SK-N-SH (cell line): ENCODE measurements at regions not wholly inside any gene's neighbourhood (a gene's known extent, or its start where the extent isn't known, plus 50 kb on each side); places are given as distances from the start of the nearest gene placed in this dataset.

ENCODE experiments used
- CTCF ChIA-PET: fragments of 300-600, 350-600 bp; formaldehyde crosslinking; extraction: SDS; loops from one replicate; lab custom pipeline; 2021; lab: Yijun Ruan, JAX
- POLR2A ChIA-PET: fragments of 350-600 bp; sonication (Branson Sonifier 250); formaldehyde crosslinking; extraction: SDS; loops from one replicate; lab custom pipeline; 2020; ENCODE audit warnings: antibody characterized with exemption, inconsistent platforms; lab: Yijun Ruan, JAX
- DNase-seq: peaks from one replicate; pipeline ENCODE4 v3.0.0; 2012
- H2AFZ ChIP-seq: fragments of 200-600 bp; sonication (generic); 2 replicates; pipeline ENCODE4 v1.8.1; 2016; ENCODE audit warnings: antibody characterized with exemption, mild to moderate bottlenecking, low read depth
- H3F3A ChIP-seq: fragments of 200-600 bp; sonication (generic); replicated peaks from 2 replicates; pipeline ENCODE3; 2016; ENCODE audit warnings: antibody characterized with exemption, mild to moderate bottlenecking; ENCODE audit not compliant: insufficient read depth
- H3K27ac ChIP-seq, 2 experiments: fragments of 200-500 bp in 1 of 2; fragments of 200-600 bp in 1 of 2; sonication (Bioruptor generic) in 1 of 2; sonication (generic), shearing (Covaris generic) in 1 of 2; 2 replicates each; pipeline versions ENCODE4 v1.5.1 to v1.6.1; 2014 to 2016; ENCODE audit warnings: low read depth in 2 of 2, inconsistent platforms in 1 of 2, low read length in 1 of 2, mild to moderate bottlenecking in 1 of 2, mixed read lengths in 1 of 2
- H3K27me3 ChIP-seq: fragments of 200-600 bp; sonication (generic), shearing (Covaris generic); 2 replicates; pipeline ENCODE4 v1.6.1; 2016; ENCODE audit warnings: mixed run types; ENCODE audit not compliant: insufficient read depth
- H3K36me3 ChIP-seq, 2 experiments: fragments of 200-500 bp in 1 of 2; fragments of 200-600 bp in 1 of 2; sonication (Bioruptor generic) in 1 of 2; sonication (generic) in 1 of 2; replicated peaks in 1 of 2; 2 replicates each; pipeline versions ENCODE3 to v1.5.1; 2014 to 2016; ENCODE audit warnings: low read length in 1 of 2, mild to moderate bottlenecking in 1 of 2; ENCODE audit not compliant: insufficient read depth in 2 of 2, control insufficient read depth in 1 of 2
- H3K4me1 ChIP-seq, 2 experiments: fragments of 200-500 bp in 1 of 2; fragments of 200-600 bp in 1 of 2; sonication (Bioruptor generic) in 1 of 2; sonication (generic), shearing (Covaris generic) in 1 of 2; 2 replicates each; pipeline versions ENCODE4 v1.5.1 to v1.6.1; 2014 to 2016; ENCODE audit warnings: low read depth in 1 of 2, low read length in 1 of 2, mixed run types in 1 of 2; ENCODE audit not compliant: insufficient read depth in 2 of 2, control insufficient read depth in 1 of 2
- H3K4me2 ChIP-seq: fragments of 200-600 bp; sonication (generic), shearing (Covaris generic); 2 replicates; pipeline ENCODE4 v1.6.1; 2017; ENCODE audit warnings: mixed run types
- H3K4me3 ChIP-seq, 2 experiments: fragments of 200-500 bp in 1 of 2; fragments of 200-600 bp in 1 of 2; sonication (Bioruptor generic) in 1 of 2; sonication (generic), shearing (Covaris generic) in 1 of 2; 2 replicates each; pipeline versions ENCODE4 v1.5.1 to v1.8.1; 2014 to 2016; ENCODE audit warnings: low read depth in 2 of 2, inconsistent platforms in 1 of 2, low read length in 1 of 2, mild to moderate bottlenecking in 1 of 2, mixed read lengths in 1 of 2, moderate library complexity in 1 of 2
- H3K79me2 ChIP-seq: fragments of 200-600 bp; sonication (generic); 2 replicates; pipeline ENCODE4 v1.8.1; 2017; ENCODE audit warnings: mild to moderate bottlenecking; ENCODE audit not compliant: insufficient read depth
- H3K9ac ChIP-seq: fragments of 200-600 bp; sonication (generic); 2 replicates; pipeline ENCODE4 v1.6.1; 2017; ENCODE audit warnings: mixed run types
- H3K9me2 ChIP-seq: fragments of 200-600 bp; sonication (generic); 2 replicates; pipeline ENCODE4 v1.6.1; 2017; ENCODE audit warnings: mixed run types
- H3K9me3 ChIP-seq: fragments of 200-600 bp; sonication (generic); 2 replicates; pipeline ENCODE4 v1.6.1; 2017; ENCODE audit warnings: mixed run types, mild to moderate bottlenecking, moderate library complexity
- H4K20me1 ChIP-seq: fragments of 200-600 bp; sonication (generic); 2 replicates; pipeline ENCODE4 v1.6.1; 2017; ENCODE audit warnings: mild to moderate bottlenecking, mixed run types; ENCODE audit not compliant: insufficient read depth
- ELF1 ChIP-seq: IDR thresholded peaks from 2 replicates; pipeline ENCODE4 v1.4.0; 2012
- EP300 ChIP-seq, 2 experiments: IDR thresholded peaks; 2 replicates each; pipeline versions ENCODE4 v1.4.0 to v1.6.1; 2012; ENCODE audit warnings: borderline replicate concordance in 1 of 2, low read depth in 1 of 2, low read length in 1 of 2
- FOXM1 ChIP-seq: IDR thresholded peaks from 2 replicates; pipeline ENCODE4 v1.4.0; 2012; ENCODE audit warnings: low read depth, mild to moderate bottlenecking
- JUND ChIP-seq: IDR thresholded peaks from 2 replicates; pipeline ENCODE4 v1.4.0; 2012
- MEF2A ChIP-seq: IDR thresholded peaks from 2 replicates; pipeline ENCODE4 v1.4.0; 2012; ENCODE audit warnings: low read depth, borderline replicate concordance
- NFIC ChIP-seq: IDR thresholded peaks from 2 replicates; pipeline ENCODE4 v1.4.0; 2012; ENCODE audit warnings: borderline replicate concordance
- NRF1 ChIP-seq: IDR thresholded peaks from 2 replicates; pipeline ENCODE4 v1.6.1; 2012; ENCODE audit warnings: low read depth, mild to moderate bottlenecking, low read length
- RAD21 ChIP-seq: IDR thresholded peaks from 2 replicates; pipeline ENCODE4 v1.6.1; 2012; ENCODE audit warnings: mild to moderate bottlenecking, low read length
- SIN3A ChIP-seq: IDR thresholded peaks from 2 replicates; pipeline ENCODE4 v1.6.1; 2012; ENCODE audit warnings: low read depth, mild to moderate bottlenecking, low read length, moderate library complexity, borderline replicate concordance
- SMC3 ChIP-seq: IDR thresholded peaks from 2 replicates; pipeline ENCODE4 v1.6.1; 2012; ENCODE audit warnings: low read depth, low read length, improper control_type of control experiment
- TCF12 ChIP-seq: IDR thresholded peaks from 2 replicates; pipeline ENCODE4 v1.4.0; 2012
- YY1 ChIP-seq: IDR thresholded peaks from 2 replicates; pipeline ENCODE4 v1.4.0; 2012; ENCODE audit warnings: low read depth, mild to moderate bottlenecking
- WGBS: methylation state at CpG from one replicate; pipeline ENCODE4 v1.1.6; 2017; ENCODE audit warnings: low lambda C conversion rate; 5-methylcytosine and 5-hydroxymethylcytosine counted together
- TF ChIP-seq, protein P1 (sequence below): IDR thresholded peaks from 2 replicates; pipeline ENCODE4 v1.4.0; 2012; ENCODE audit warnings: low read depth, borderline replicate concordance

DNA sequence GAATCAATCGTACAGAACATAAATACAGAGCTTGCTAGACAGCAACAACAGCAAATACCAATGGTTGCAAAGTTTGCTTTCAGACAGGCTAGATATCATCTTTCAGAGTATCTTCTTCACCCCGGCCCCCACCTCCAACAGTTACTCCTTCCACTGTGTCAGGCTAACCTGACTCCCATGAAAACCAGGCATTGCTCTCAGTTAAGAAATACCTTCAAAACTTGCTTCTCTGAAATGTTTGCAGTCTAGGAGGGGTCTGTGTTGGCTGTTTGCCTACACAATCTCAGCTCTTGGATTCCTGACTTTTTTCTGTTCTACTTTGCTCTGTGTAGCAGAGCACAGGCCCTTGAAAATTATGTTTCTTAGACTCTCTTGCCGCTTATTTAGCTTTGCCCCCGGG is 599.5 kb upstream of the SYT4 start:
- H3K4me2 ChIP-seq, result peak overlapping the region; percentile 55; the same call in 1 of the 2 replicates

DNA sequence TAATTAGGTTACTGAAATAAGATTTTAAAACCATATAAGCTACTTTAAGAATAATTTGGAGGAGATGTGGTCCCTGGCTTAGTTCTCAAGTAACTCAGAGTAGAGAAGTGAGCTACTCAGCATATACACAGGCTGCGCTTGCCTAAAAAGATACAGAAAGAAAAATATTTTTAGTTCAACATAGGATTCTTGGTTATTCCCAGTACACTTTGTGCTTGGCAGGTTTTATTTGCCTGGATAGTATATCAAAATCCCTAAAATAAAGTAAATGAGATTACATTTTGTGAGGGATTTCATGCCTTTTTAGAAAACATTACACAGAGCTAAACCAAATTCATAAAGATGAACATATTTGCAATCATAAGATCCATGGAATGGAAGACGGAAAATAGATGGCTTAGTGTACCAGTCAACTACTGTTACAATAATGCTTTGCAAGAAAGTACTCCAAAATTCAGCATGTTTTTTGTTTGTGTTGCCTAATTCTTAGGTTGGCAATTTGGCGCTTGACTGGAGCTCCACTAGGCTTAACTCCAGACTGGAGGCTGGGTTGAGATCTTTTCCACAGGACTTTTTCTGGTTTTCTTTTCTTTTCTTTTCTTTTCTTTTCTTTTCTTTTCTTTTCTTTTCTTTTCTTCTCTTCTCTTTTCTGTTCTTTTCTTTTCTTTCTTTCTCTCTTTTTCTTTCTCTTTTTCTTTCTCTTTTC is 600.5 kb upstream of the SYT4 start:
- H3F3A ChIP-seq, result peaks cover 9% of the 10 kb centered on the region
- no peak overlapping the region for H3K9ac ChIP-seq
- peak overlapping the region in 1 of 2 experiments; percentile 98; a peak in 2 of 4 replicates for H3K27ac ChIP-seq
- H3K4me3 ChIP-seq, result no peak overlapping the region
- H3K79me2 ChIP-seq, result no peaks in the 10 kb centered on the region
- H3K4me1 ChIP-seq, result peaks cover 15 to 37% of the 10 kb centered on the region in 2 experiments; a peak in 3 of 4 replicates
- TF ChIP-seq NFIC (no peak), YY1 (no peak), RAD21 (no peak), TCF12 (no peak), FOXM1 (no peak), ELF1 (no peak), MEF2A (no peak), NRF1 (no peak)
- H3K36me3 ChIP-seq, result no peaks in the 10 kb centered on the region
- no peaks in the 10 kb centered on the region for H3K27me3 ChIP-seq
- H3K9me3 ChIP-seq, result no peaks in the 10 kb centered on the region
- 91% methylated on average over 3 of the region's 3 CpGs for WGBS
- POLR2A ChIA-PET, result no interaction called here
- no peak for DNase-seq
- H4K20me1 ChIP-seq, result no peaks in the 10 kb centered on the region
- no peak overlapping the region for H2AFZ ChIP-seq
- CTCF ChIA-PET, result interaction anchor here (0.7 to 1.2 kb wide), 2 partner anchors 15 to 17 kb away, joined by 3 read pairs; no protein-coding TSS in a partner anchor
- no peaks in the 10 kb centered on the region for H3K9me2 ChIP-seq
- no peak overlapping the region for H3K4me2 ChIP-seq

More for the DNA sequence above, 599.5 kb upstream of the SYT4 start:
- ChIA-PET POLR2A (no interaction called here), CTCF (interaction anchor here (0.7 to 1.4 kb wide), 3 partner anchors 10 to 25 kb away, joined by 3 read pairs; no protein-coding TSS in a partner anchor)
- H3K4me3 ChIP-seq, result no peak overlapping the region
- H4K20me1 ChIP-seq, result no peaks in the 10 kb centered on the region
- TF ChIP-seq SIN3A (no peak), SMC3 (0 out of 2 replicates have a peak, but pooled peaks have one; percentile 7)
- no peaks in the 10 kb centered on the region for H3K79me2 ChIP-seq
- no peak for DNase-seq
- H2AFZ ChIP-seq, result no peak overlapping the region
- no peak overlapping the region for H3K9ac ChIP-seq
- H3K9me2 ChIP-seq, result no peaks in the 10 kb centered on the region
- peaks cover 15 to 31% of the 10 kb centered on the region in 2 experiments; a peak in 3 of 4 replicates for H3K4me1 ChIP-seq
- H3K27ac ChIP-seq, result peak overlapping the region; percentile 60 to 98
- no peaks in the 10 kb centered on the region for H3K36me3 ChIP-seq
- peaks cover 9% of the 10 kb centered on the region for H3F3A ChIP-seq
- H3K27me3 ChIP-seq, result no peaks in the 10 kb centered on the region
- H3K9me3 ChIP-seq, result no peaks in the 10 kb centered on the region
- WGBS, result 40% methylated on average over 4 of the region's 4 CpGs

DNA sequence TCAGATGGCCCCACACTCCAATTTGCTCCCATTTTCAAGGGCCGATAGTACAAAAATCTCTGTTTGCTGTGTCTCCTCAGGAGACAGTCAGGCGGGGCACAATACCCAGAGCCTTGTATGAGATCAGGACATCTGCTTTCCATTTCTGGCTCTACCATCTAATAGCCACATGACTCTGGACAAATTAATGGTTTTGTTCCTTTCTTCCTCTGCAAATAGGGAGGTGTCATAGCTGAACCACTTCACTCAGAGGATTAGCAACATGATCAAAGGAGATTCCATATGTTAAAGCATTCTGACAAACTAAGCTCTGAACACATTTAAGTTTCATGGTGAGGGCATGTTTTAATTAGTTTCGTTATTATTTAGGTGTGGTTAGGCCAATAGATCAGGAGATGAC is 602.1 kb upstream of the SYT4 start:
- ChIA-PET POLR2A (no interaction called here), CTCF (no interaction called here)
- Histone ChIP-seq H3K9me3 (no peaks in the 10 kb centered on the region), H3K4me2 (no peak overlapping the region), H3K36me3 (no peaks in the 10 kb centered on the region), H3K27ac (peak overlapping the region in 1 of 2 experiments; percentile 87; a peak in 2 of 4 replicates), H3K9ac (no peak overlapping the region), H3F3A (peaks cover 9% of the 10 kb centered on the region), H3K9me2 (no peaks in the 10 kb centered on the region), H3K79me2 (no peaks in the 10 kb centered on the region), H3K27me3 (no peaks in the 10 kb centered on the region), H2AFZ (no peak overlapping the region), H3K4me1 (peaks cover 15 to 49% of the 10 kb centered on the region in 2 experiments; a peak in 3 of 4 replicates), H3K4me3 (no peak overlapping the region), H4K20me1 (no peaks in the 10 kb centered on the region)
- no peak for DNase-seq
- TF ChIP-seq SMC3 (no peak), EP300 (IDR thresholded peaks at IDR 0.05; ENCODE audit: borderline replicate concordance in 1 of 2, low read depth in 1 of 2, low read length in 1 of 2) (0 out of 4 replicates have a peak, but pooled peaks of 1 of the 2 experiments have one; percentile 8), JUND (no peak), TCF12 (peak; percentile 69), YY1 (no peak)
- TF ChIP-seq, protein P1, sequence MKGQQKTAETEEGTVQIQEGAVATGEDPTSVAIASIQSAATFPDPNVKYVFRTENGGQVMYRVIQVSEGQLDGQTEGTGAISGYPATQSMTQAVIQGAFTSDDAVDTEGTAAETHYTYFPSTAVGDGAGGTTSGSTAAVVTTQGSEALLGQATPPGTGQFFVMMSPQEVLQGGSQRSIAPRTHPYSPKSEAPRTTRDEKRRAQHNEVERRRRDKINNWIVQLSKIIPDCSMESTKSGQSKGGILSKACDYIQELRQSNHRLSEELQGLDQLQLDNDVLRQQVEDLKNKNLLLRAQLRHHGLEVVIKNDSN, result 0 out of 2 replicates have a peak, but pooled peaks have one; percentile 7
- 67% methylated on average over 3 of the region's 3 CpGs for WGBS
